ENCODE measurements at regions not wholly inside any gene's neighbourhood (a gene's known extent, or its start where the extent isn't known, plus 50 kb on each side); places are given as distances from the start of the nearest gene placed in this dataset.

- TF ChIP-seq CTCF (conservative IDR thresholded peaks at IDR 0.05 in 1 of 2, IDR thresholded peaks at IDR 0.05 in 1 of 2; ENCODE audit: low read depth in 1 of 2, low read length in 2 of 2) (no peak), EZH2 (IDR thresholded peaks at IDR 0.05; ENCODE audit: low read length, missing control alignments) (no peak)
Measured at GRCh38 chrX:137792214-137792613, 226.3 kb downstream of the ZIC3 start.

Measured in fibroblast of lung (primary cell).